HG03342 (cell line): ENCODE measurements at regions not wholly inside any gene's neighbourhood (a gene's known extent, or its start where the extent isn't known, plus 50 kb on each side); places are given as distances from the start of the nearest gene placed in this dataset.
A peak's percentile ranks its signal among the peaks of the same experiment; 100 is the strongest.
"Not testable (repeated sequence)": the region's sequence is repeated elsewhere in the genome, so short reads cannot be mapped to it uniquely, and the experiment has no call there.

Experiments
- ATAC-seq: cut with Tn5 transposase; IDR thresholded peaks from one replicate; pipeline ENCODE4 v1.9.1; 2021; ENCODE audit warnings: mild to moderate bottlenecking, moderate library complexity; ENCODE audit not compliant: unreplicated experiment

DNA sequence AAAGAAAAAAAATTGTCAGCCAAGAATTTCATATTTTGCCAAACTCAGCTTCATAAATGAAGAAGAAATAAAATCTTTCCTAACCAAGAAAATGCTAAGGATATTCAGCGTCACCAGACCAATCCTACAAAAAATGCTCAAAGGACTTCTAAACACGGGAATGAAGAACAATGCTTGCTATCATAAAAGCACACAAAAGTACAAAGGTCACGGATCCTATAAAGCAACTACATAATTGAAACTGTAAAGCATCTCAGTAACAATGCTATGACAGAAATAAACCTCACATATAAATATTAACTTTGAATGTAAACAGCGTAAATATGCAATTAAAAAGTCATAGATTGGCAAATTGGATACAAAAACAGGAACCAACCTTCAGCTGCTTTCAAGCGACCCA lies 1314.6 kb upstream of the GYPC start:
- no peak for ATAC-seq

DNA sequence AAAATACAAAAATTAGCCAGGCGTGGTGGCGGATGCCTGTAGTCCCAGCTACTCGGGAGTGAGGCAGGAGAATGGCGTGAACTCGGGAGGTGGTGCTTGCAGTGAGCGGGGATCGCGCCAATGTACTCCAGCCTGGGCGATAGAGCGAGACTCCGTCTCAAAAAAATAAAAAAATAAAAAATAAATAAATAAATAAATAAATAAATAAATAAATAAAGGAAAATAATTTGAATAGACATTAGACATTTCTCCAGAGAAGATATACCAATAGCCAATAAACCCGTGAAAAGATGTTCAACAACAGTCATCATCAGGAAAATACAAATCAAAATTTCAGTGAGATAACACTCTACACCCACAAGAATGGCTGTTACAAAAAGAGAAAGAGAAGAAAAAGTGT lies 1302.4 kb upstream of the GYPC start:
- not testable (repeated sequence) for ATAC-seq

DNA sequence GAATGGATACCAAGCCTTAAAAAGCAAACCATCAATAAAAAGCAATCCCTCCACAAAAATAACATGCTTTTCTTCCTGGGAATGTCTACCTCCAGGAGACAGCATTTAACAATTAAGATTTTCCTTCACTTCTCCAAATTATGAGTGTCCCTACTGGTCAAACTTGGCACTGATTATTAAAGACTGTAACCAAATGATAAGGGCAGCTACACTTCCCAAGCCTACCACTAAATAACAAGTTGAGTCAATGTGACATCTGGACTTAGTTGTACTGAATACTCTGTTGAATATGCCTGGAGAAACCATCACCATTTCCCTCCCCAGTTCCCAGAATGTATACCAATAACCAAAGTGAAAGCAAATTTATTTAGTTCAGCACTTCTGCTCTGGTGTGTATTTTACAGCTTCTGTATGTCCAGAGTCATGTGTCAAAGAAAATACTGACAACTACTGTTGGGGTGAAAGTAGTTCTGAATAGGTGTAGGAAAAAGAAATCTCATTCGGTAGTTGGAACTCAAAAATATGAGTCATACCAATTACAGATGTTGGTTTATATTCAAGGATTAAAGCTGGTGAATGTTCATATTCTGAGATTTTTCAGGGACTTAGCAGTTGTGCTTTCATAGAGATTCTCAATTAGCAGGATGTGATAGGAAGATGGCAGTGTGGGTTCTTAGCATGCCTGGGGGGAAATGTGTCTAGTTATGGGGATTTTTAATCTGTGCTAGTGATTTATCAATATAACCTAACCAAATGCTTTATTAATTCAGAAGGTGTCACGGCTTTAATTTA lies 1291.6 kb upstream of the GYPC start:
- ATAC-seq: no peak

DNA sequence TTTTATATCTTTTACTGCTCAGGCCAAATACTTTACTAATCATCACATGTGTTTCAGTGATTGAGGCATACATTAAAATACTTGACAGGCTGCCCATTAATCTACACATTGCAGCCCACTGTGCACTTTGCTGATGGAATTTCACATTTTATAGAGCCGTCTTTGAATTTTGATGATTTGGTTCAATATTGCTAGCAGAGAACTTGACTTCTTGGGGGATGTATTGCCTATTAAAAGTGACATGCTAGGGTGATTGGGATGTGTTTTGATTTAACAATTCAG lies 1291.0 kb upstream of the GYPC start:
- ATAC-seq: no peak

DNA sequence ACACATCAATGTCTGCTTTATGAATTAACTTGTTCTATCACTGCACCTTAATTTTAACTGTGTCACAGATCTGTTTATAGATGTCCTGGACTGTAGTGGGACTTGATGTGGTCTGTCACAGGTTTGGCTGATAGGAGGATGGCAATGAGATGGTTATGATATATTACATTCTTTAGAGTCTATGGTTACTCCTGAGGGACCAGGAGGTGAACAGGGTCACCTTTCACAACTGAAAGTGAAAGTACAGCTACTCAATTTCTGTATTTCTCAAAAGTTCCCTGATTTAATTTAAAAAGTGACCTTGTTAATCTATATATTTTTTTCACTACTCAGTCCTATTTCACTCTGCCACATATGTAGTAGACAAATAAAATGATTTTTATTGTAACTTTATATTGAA lies 1284.1 kb upstream of the GYPC start:
- ATAC-seq: peak; percentile 68

DNA sequence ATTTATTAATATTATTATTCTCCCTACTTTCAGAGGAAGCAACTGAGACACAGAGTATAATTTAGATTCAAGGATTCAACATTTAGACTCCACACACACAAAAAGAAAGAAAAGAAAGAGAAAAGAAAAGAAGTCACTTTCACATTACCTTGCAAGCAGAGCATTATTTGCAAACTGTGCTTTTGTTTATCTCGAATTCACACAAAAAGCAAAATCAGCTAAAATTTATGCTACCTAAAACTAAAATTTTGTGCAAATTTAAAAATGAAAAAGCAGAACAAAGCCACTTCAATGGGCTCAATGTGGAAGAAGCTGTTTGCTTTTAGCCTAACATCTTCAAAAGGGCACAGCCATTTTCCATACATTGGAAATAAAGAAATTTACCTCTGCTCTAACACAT lies 1282.7 kb upstream of the GYPC start:
- ATAC-seq: no peak

DNA sequence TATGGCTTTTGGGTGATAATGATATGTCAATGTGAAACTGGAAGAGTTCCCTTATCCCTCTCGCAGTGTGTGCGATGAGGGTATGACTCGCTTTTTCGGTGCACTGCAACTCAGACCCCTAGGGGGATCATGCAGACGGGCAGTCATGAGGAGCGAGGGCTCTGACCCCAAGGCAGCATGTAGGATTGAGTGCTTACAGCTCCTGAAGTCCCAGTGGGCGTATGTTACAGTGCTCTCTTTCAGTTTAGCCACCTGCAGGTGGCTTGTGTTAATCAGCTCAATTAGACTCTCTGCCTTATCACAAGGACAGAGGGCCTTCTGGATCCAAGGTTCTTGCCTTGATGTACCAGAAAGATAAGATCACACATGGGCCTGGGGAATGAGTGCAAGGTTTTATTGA lies 1269.9 kb upstream of the GYPC start:
- ATAC-seq: peak; percentile 76

DNA sequence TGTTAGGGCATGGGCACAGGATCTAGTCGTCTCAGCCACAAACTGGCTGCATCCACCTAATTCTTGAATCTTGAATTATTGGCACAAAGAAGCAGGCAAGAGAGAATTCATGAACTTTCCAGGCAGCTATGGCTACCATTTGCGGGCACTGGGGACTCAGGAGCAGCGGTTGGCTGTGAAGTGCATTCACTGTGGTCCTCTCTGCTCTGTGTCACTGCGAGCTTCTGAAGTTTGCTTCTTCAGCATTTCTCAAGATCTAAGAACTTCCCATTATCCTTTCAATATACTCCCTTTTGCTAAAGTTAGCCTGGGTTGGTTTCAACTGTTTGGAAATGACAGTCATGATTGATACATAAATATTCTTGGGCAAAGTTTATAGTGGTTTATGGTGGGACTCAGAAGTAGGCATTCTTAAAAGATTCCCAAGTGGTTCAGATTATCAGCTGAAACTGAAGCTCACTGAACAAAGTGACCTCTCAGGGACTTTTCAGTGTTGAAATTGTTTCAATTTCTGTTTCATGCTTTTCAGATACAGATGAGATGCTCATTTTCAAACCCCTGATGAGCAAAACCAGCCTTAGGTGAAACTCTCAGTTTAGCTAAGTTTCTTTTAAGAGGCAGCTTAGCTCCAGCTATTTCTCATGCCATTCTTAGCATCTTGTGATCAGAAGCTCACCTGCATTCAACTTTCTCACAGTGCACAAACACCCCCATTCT lies 1258.3 kb upstream of the GYPC start:
- peak; percentile 89 for ATAC-seq

DNA sequence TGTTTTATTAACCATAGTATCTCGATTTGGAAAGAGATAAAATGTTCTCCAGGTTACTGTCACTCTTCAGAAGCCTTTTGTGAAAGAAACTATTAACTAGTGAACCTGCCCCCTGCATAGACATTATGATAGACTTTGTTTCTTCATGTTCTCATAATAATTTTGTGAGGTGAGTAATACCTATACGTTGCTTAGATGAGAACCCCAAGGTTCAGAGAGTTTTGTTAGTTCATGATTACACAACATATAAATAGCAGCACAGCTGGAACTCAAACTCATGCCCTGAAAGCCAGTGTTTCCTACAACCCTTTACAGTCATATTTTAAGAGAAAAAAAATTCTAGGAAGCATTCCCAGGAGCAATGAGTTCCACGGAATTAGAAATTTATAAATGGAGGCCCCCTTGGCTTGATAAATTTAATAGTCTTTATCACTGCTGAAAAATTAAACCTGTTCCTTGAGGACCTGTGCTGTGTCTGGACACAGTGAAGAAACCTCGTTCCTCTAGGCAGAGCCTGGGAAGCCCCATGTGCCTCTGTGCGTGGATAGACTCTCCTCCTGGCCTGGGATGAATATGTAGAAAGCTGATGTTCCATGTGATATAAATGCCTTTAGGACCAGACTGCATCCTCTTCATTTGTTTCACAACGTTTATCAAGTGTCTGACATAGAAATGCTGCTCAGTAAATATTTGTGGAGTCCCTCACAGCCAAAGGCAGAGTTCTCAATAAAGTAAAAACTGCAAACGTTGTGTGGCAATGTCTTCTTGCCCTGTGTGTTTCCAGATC lies 1257.0 kb upstream of the GYPC start:
- ATAC-seq: peak; percentile 48

DNA sequence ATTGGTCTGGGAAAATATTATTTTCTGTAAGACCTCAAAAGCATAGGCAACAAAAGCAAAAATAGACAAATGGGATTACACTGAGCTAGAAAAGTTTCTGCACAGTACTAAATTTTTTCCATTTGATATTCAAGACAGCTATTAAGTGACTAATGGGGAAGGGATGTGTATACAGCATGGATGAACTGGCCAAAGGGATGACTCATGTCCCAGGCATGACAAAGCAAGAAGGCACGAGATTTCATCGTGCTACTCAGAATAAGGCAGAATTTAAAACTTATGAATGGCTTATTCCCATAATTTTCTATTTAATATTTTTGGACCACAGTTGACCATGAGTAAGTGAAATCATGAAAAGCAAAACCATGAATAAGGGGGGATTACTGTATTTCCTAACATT lies 1250.1 kb upstream of the GYPC start:
- ATAC-seq: no peak

DNA sequence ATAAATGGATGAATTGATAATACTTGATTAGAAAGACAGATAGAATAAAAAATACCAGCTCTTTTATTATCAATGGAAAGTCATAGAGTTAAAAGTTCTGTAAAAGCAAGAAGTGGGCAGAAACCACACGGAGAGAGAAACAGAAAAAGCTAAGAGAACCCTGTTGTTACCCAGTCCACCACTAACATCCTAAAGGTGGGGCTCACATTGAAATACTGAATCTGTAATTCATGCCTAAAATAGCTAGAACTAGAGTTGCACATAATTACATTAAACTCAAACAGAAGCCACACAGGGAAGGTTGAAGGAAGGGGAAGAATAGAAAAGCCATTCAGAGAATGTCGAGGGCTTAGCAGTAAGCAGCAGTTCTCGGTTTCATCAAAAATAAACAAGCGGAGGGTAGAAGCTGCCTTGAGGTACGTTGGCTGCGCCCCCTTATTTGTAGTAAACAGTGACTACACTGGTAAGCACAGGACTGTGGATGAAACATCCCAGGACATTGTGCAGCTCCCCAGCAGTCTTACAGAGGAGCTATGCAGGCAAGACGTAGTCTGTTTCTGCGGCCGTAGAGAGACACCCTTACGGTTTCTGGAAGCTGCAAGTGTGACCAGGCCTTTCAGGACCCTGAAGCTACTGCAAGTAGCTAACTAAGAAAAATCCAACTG lies 1247.0 kb upstream of the GYPC start:
- ATAC-seq: no peak

DNA sequence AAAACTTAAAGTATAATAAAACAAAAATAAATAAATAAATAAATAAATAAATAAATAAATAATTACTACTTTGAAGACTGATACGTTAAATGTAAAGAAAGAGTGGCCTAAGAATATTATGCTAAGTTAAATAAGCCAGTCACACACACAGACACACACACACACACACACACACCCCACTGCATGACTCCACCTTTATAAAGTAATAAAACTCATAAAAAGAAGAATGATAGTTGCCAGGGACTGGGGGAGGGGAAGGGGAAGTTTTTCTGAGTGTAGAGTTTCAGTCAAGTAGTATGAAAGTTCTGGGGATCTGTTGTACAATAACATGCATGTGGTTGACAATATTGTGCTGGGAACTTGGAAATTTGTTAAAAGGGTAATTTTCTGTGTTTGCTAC lies 1237.5 kb upstream of the GYPC start:
- ATAC-seq: no peak

DNA sequence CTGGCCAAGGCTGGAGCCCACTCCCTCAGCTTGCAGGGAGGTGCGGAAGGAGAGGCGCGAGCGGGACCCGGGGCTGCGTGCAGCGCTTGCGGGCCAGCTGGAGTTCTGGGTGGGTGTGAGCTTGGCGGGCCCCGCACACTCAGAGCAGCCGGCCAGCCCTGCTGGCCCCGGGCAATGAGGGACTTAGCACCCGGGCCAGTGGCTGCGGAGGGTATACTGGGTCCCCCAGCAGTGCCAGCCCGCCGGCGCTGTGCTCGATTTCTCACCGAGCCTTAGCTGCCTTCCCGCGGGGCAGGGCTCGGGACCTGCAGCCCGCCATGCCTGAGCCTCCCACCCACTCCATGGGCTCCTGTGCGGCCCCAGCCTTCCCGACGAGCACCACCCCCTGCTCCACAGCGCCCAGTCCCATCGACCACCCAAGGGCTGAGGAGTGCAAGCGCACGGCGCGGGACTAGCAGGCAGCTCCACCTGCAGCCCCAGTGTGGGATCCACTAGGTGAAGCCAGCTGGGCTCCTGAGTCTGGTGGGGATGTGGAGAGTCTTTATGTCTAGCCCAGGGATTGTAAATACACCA lies 1233.7 kb upstream of the GYPC start:
- ATAC-seq: not testable (repeated sequence)

DNA sequence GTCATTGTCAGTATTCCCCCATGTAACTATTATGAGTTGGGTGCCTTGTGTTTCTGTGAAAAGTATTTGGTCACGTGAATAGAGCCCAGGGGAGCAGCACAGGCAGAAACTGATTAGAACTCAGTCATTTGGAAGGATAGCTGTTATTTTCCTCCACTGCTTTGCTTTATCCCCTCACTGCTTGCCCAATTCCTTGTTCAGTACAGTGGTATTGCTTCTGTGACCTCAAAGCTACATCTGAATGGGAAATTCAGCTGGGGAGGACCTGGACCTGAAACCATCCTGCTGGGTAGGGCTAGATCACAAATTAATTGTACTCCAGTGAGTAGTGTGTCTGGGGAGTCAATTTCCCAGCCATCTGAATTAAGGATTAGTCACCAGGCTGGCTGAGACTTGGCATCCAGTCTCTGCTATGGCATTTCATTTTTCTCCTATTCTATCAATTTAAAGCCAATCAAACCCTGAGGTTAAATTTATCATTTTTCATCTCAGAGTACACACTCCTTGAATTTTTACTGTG lies 1231.6 kb upstream of the GYPC start:
- no peak for ATAC-seq

DNA sequence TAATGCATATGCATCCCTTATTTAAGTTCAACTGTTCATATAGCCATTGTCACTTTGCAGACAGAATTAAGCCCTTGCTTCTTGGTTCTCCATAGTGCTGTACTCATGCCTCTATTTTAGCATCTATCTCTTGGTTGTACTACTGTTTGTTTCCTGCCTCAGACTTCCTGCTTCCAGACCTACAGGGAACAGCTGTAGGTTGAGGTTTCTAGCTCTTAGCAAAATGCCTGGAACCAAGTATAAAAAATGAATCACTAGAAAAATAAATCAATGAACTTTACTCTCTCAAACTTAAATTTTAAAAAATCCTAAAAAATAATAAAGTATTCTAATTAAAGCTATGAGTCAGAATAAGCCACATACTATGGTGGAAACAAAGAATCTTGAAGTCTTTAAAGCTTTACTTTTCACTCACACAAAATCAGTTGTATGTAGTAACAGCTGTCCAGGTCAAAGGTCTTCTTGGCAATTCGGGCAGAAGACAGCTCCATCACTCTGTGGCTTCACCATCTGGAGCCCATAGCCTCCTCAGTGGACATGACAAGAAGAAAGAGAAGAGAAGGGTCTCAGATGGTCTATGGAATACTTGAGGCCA lies 1228.1 kb upstream of the GYPC start:
- ATAC-seq: no peak

DNA sequence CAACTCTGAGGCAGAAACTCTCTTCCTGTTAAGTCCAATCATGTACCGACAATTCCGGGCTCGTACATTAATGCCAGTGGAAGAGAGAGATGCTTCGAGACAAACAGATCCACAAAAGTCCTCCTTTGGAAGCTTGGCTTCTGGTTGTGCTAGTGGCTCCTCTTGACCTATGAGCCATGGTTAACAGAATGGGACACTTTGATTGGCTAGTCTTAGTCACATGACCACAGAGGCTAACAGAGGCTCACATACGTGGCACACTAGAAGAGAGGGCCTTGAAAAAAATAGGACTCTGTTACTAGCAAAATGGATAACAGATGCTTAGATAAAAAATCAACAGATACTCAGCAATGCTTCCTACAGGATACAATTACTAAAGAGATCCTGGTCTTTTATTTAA lies 1211.9 kb upstream of the GYPC start:
- no peak for ATAC-seq

DNA sequence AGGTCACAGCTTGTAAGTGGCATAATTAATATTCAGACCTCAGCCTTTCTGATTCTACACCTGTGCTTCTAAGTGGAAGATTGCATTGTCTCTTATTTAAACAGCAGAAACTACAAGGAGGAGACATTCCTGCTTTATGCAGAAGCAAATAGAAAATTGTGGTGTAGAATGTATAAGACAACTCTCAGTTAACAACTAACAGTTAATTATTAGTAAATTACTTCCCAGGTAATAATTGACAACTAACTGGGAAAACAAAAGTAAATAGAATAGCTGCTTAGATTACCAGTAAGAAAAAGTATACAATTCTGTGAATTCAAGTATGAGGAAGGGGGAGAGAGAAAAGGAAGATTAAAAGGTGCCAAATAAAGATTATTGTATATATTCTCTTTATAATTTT lies 1210.5 kb upstream of the GYPC start:
- no peak for ATAC-seq

DNA sequence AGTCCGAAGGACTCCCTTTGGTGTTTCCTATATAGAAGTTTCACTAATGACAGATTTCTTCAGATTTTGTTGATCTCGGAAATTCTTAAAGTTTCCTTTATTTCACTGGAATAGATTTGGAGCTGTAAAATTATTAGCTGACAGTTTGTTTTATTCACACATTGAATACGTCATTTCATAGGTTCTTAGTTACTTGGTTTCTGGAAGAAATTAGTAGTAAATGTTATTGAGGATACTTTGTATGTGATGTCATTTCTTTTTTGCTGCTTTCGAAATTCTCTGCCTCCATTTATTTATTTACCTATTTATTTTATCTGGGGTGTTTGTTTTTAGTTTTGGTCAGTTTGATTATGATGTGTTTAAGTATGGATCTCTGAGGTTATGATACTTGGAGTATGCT lies 1205.9 kb upstream of the GYPC start:
- ATAC-seq: no peak

DNA sequence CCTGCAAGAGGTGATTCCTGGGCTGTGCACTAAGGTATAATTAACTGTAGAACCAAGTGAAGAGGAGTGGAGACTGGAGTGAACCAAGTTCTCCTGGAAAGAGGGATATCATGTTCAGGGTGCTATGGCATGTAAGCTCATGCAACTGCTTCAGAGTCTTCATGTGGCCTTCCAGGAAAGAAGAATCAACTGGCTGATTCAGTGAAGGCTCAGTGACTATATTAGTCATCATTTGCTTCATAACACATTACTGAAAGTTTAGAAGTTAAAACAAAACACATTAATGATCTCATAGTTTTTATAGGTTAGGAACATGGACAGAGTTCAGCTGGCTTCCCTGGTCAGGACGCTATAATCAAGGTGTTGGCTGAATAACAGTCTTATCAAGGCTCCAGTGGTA lies 1200.8 kb upstream of the GYPC start:
- ATAC-seq: peak; percentile 53

DNA sequence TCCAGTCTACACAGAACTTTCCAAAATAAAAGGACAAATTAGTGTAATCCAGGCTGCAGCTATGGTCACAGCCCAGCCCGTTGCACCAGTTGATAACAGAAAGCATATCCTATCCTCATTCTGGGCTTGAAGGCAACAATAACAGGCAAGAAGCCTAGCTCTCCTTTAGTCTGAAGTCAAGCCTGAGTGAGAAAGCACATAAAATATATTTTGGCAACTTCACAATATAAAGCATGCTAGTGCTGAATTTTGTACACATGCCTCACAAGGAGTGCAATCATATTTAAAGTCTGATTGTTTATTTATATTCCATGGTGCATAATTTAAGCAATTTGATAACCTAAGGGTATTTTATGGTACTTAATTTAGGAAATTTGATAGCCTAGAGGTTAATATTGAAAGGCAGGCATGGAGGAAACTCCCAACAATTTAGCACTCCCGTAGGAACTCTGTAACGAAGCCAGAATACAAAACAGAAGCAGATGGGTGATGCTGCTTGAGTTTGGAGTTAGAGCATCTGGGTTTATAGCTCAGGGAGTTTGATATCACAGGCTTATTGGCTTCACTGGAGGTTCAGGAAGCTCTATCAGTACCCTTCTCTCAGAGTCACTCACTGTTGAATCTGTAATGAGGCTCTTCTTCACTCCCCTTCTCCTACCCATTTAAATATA lies 1199.1 kb upstream of the GYPC start:
- no peak for ATAC-seq
